Panc1 (cell line): ENCODE measurements at regions not wholly inside any gene's neighbourhood (a gene's known extent, or its start where the extent isn't known, plus 50 kb on each side); places are given as distances from the start of the nearest gene placed in this dataset.

Experiments used
- ATAC-seq: fragments of 200-7000 bp; cut with Tn5 transposase; 2 replicates; pipeline ENCODE4 v1.9.1; 2020; ENCODE audit warnings: mild to moderate bottlenecking, moderate library complexity
- BruUV-seq: library from RNA; stranded (reverse); fragments of 400-500 nt; replicated peaks from 2 replicates; lab custom pipeline; 2021; lab: Mats Ljungman, UMichigan
- CTCF ChIA-PET: fragments of 300-600 bp; sonication (Branson Sonifier 250); formaldehyde crosslinking; loops from one replicate; lab custom pipeline; 2022; ENCODE audit warnings: antibody characterized with exemption; lab: Charles Lee
- POLR2A ChIA-PET: fragments of 300-600 bp; sonication (Branson Sonifier 250); formaldehyde crosslinking; loops from one replicate; lab custom pipeline; 2022; ENCODE audit warnings: antibody characterized with exemption; lab: Charles Lee
- DNase-seq: peaks from one replicate; pipeline ENCODE4 v3.0.0-alpha.2; 2010; ENCODE audit warnings: low read depth, low spot score
- H3K27ac ChIP-seq: 2 replicates; pipeline ENCODE4 v1.5.1; 2011; ENCODE audit warnings: mild to moderate bottlenecking, low read length, inconsistent platforms
- H3K27me3 ChIP-seq: fragments of 200-500 bp; sonication (Bioruptor generic); 2 replicates; pipeline ENCODE4 v1.6.0; 2014; ENCODE audit warnings: low read length, inconsistent platforms; ENCODE audit not compliant: control insufficient read depth, insufficient read depth
- H3K36me3 ChIP-seq: fragments of 200-500 bp; sonication (Bioruptor generic); 2 replicates; pipeline ENCODE4 v1.5.1; 2014; ENCODE audit warnings: inconsistent platforms, mild to moderate bottlenecking, low read length, moderate library complexity; ENCODE audit not compliant: control insufficient read depth, insufficient read depth
- H3K4me1 ChIP-seq: 2 replicates; pipeline ENCODE4 v1.5.1; 2011; ENCODE audit warnings: inconsistent platforms, mild to moderate bottlenecking, low read length, moderate library complexity; ENCODE audit not compliant: control insufficient read depth, insufficient read depth
- H3K4me3 ChIP-seq, 2 experiments: 2 replicates each; pipeline ENCODE4 v1.5.1; 2011 to 2012; ENCODE audit warnings: low read depth in 2 of 2, low read length in 2 of 2, mild to moderate bottlenecking in 2 of 2, inconsistent platforms in 1 of 2, moderate library complexity in 1 of 2
- H3K9me3 ChIP-seq: fragments of 200-500 bp; sonication (Bioruptor generic); 2 replicates; pipeline ENCODE4 v1.5.1; 2014; ENCODE audit warnings: low read depth, mild to moderate bottlenecking, inconsistent platforms, low read length, moderate library complexity; ENCODE audit not compliant: control insufficient read depth, insufficient read depth
- CTCF ChIP-seq: fragments of 450-650 bp; IDR thresholded peaks from 2 replicates; pipeline ENCODE4 v1.5.1; 2017; ENCODE audit warnings: mild to moderate bottlenecking
- POLR2AphosphoS5 ChIP-seq: IDR thresholded peaks from 2 replicates; pipeline ENCODE4 v1.6.1; 2012; ENCODE audit warnings: mild to moderate bottlenecking, low read depth, low read length, moderate library complexity
- REST ChIP-seq, 2 experiments: IDR thresholded peaks; 2 replicates each; pipeline ENCODE4 v1.6.1; 2011 to 2012; ENCODE audit warnings: low read depth in 2 of 2, control low read depth in 1 of 2, low read length in 1 of 2, mild to moderate bottlenecking in 1 of 2, moderate library complexity in 1 of 2; ENCODE audit not compliant: insufficient read depth in 1 of 2
- SIN3A ChIP-seq: IDR thresholded peaks from 2 replicates; pipeline ENCODE4 v1.6.1; 2012; ENCODE audit warnings: low read depth, mild to moderate bottlenecking, low read length, moderate library complexity, borderline replicate concordance; ENCODE audit not compliant: insufficient read depth
- TCF7L2 ChIP-seq: IDR thresholded peaks from 2 replicates; pipeline ENCODE4 v1.6.1; 2011; ENCODE audit warnings: mild to moderate bottlenecking, low read depth, low read length, inconsistent platforms
- in situ Hi-C: cut with HindIII; loops from 2 replicates; pipeline ENCODE4 v1.10.0; 2016; ENCODE audit warnings: low sequenced_read_pairs, low pct_unique_long_range_greater_than_20kb
- intact Hi-C: fragments of 100-400 bp; cut with micrococcal nuclease; formaldehyde crosslinking; loops from one replicate; pipeline ENCODE4 v1.10.0; 2022; ENCODE audit not compliant: unreplicated experiment

GRCh38 chr14:89652352-89652751 lies 235.3 kb upstream of the FOXN3 start:
- no peak for TF ChIP-seq REST (IDR thresholded peaks at IDR 0.05; ENCODE audit: insufficient read depth in 1 of 2, low read depth in 2 of 2, low read length in 1 of 2)
- no peak for TF ChIP-seq SIN3A
- TF ChIP-seq POLR2AphosphoS5: no peak
- no peak for TF ChIP-seq TCF7L2
- no peak for TF ChIP-seq CTCF
- in situ Hi-C loops: no loop called here
- Histone ChIP-seq H3K27me3 (no peaks in the 10 kb centered on the region), H3K9me3 (no peaks in the 10 kb centered on the region), H3K27ac (no peak overlapping the region), H3K36me3 (no peaks in the 10 kb centered on the region), H3K4me3 (no peak overlapping the region), H3K4me1 (no peaks in the 10 kb centered on the region)
- ChIA-PET POLR2A (no interaction called here), CTCF (no interaction called here)
- DNase-seq: no peak
- intact Hi-C loops: no loop called here
- no TSS peak for BruUV-seq
- ATAC-seq: no peak

GRCh38 chr14:89651805-89652204 lies 234.8 kb upstream of the FOXN3 start:
- BruUV-seq: no TSS peak
- ChIA-PET CTCF (no interaction called here), POLR2A (no interaction called here)
- TF ChIP-seq CTCF (no peak), SIN3A (no peak), POLR2AphosphoS5 (no peak), REST (IDR thresholded peaks at IDR 0.05; ENCODE audit: insufficient read depth in 1 of 2, low read depth in 2 of 2, low read length in 1 of 2) (no peak), TCF7L2 (no peak)
- intact Hi-C loops (no loop called here), in situ Hi-C loops (no loop called here)
- ATAC-seq (no peak), DNase-seq (no peak)
- no peaks in the 10 kb centered on the region for H3K4me1 ChIP-seq
- H3K9me3 ChIP-seq: no peaks in the 10 kb centered on the region
- H3K27me3 ChIP-seq: no peaks in the 10 kb centered on the region
- no peaks in the 10 kb centered on the region for H3K36me3 ChIP-seq
- no peak overlapping the region for H3K4me3 ChIP-seq
- H3K27ac ChIP-seq: no peak overlapping the region
